LNCaP clone FGC (cell line): ENCODE measurements at regions not wholly inside any gene's neighbourhood (a gene's known extent, or its start where the extent isn't known, plus 50 kb on each side); places are given as distances from the start of the nearest gene placed in this dataset.

Source experiments
- DNase-seq: peaks from one replicate; pipeline ENCODE4 v3.0.0-alpha.2; 2011; ENCODE audit warnings: low read depth
- H3K4me3 ChIP-seq: 2 replicates; pipeline ENCODE4 v1.5.1; 2011; ENCODE audit warnings: mild to moderate bottlenecking, low read depth, low read length, control low read depth
- TF ChIP-seq, protein P1 (sequence below): IDR thresholded peaks from 2 replicates; pipeline ENCODE4 v1.5.1; 2012; ENCODE audit warnings: mild to moderate bottlenecking; ENCODE audit not compliant: control insufficient read depth, insufficient read depth; ENCODE audit errors: extremely low read depth

DNA sequence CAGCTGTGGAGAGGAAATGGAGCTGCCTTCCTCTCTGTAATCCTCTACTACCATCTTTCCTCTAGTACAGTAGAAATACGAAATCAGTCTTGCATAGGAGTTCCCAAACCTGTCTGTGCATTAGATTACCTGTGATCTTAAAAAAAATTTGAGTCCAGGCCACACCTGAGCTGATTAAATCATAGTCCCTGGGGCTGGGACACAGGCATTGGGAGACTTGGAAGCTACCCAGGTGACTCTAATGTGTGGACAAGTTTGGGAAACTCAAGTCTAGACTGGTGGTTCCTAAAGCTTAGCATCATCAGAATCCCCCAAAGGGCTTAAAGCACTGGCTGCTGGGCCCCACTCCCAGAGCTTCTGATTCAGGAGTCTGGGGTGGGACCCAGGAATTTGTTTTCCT lies 152.7 kb upstream of the GLI3 start:
- DNase-seq: no peak
- H3K4me3 ChIP-seq: no peak overlapping the region
- TF ChIP-seq, protein P1, sequence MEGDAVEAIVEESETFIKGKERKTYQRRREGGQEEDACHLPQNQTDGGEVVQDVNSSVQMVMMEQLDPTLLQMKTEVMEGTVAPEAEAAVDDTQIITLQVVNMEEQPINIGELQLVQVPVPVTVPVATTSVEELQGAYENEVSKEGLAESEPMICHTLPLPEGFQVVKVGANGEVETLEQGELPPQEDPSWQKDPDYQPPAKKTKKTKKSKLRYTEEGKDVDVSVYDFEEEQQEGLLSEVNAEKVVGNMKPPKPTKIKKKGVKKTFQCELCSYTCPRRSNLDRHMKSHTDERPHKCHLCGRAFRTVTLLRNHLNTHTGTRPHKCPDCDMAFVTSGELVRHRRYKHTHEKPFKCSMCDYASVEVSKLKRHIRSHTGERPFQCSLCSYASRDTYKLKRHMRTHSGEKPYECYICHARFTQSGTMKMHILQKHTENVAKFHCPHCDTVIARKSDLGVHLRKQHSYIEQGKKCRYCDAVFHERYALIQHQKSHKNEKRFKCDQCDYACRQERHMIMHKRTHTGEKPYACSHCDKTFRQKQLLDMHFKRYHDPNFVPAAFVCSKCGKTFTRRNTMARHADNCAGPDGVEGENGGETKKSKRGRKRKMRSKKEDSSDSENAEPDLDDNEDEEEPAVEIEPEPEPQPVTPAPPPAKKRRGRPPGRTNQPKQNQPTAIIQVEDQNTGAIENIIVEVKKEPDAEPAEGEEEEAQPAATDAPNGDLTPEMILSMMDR: no peak

DNA sequence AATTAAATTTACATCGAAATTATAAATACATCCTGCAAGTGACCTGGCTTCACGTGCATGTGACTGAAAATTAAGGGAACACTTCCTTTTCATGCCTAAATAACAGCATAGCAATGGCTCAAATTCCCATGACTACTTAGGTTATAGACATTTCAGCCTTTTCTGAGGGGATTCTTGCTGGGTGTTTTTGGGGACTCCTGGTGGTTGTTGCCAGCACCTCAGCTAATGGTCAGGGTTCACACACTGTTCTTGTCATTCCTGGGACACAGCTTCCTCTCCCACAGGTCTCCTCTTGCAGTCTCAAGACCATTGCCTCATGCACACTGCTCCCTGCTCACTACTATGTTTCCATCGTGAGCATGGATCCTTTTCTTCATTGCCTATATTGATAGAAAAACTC lies 148.9 kb upstream of the GLI3 start:
- TF ChIP-seq, protein P1: no peak
- H3K4me3 ChIP-seq: no peak overlapping the region
- DNase-seq: no peak

DNA sequence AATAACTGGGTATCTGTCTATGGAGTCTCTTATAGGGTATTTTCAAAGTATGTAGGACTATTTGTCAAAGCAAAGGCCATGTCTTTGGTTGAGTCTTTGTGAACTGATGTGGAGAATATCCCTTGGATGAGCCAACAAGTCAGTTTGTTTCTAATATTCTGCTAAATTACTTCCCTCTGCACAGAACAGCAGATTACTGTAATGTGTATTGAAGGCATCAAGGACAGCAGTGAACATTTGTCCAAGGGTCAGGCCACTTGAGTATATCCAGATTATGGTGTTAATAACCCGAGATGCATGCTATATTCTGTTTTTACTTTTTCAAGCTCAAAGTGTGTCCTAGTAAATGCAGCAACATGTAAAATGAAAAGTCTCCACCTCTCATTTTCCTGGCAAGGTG lies 144.2 kb upstream of the GLI3 start:
- DNase-seq: no peak
- TF ChIP-seq, protein P1: no peak
- H3K4me3 ChIP-seq: no peak overlapping the region

DNA sequence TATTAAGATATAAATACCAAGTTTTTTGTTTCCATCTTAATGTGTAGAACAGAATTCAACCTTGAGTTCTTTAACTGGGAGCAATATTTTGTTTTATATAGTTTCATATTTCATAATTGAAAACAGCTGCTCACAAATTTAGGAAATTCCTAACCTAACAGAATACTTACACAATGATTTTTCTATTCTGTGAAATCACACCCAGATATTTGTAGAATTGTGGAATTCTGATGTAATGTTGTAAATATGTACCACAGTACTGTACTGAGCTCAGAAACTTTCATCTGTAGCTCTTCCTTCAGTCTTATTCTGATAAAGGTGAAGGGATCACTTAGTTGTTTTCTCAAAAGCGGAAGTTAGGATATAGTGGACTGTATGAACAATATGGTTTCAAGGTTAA lies 143.4 kb upstream of the GLI3 start:
- no peak overlapping the region for H3K4me3 ChIP-seq
- DNase-seq: no peak
- TF ChIP-seq, protein P1: no peak

DNA sequence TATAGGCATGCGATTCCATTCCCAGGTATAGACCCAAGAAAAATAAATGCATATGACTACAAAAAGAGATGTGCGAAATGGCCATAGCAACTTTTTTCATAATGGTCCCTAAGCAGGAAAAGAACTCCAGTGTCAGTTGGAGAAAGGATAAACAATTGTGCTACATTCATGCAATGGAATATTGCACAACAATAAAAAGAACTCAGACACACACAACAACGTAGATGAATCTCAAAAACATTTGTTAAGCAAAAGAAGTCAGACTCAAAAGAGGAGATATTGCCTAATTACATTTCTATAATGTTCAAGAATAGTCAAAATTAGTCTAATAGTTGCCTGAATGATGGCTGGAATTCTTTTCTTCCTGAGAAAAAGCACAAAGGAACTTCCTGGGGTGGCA lies 141.1 kb upstream of the GLI3 start:
- no peak for DNase-seq
- TF ChIP-seq, protein P1: no peak
- H3K4me3 ChIP-seq: no peak overlapping the region

DNA sequence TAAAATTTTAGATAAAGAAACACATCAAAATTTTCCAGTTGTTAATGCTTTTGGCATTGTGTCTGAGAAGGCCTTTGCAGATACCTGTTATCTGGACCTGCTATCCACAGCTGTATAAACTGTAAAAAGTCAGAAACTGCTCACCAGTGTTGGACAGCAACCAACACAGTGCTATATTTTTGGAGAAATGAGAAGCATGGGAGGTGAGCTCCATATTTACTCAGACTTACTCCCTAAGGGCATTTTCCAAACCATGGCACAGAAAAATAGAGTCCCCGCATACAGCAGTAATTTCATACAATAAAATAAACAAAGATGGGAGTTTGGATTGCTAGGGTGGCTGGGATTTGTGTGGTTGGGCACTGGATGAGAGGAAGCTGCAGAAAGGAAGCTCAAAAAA lies 136.3 kb upstream of the GLI3 start:
- no peak for DNase-seq
- TF ChIP-seq, protein P1: no peak
- H3K4me3 ChIP-seq: no peak overlapping the region

DNA sequence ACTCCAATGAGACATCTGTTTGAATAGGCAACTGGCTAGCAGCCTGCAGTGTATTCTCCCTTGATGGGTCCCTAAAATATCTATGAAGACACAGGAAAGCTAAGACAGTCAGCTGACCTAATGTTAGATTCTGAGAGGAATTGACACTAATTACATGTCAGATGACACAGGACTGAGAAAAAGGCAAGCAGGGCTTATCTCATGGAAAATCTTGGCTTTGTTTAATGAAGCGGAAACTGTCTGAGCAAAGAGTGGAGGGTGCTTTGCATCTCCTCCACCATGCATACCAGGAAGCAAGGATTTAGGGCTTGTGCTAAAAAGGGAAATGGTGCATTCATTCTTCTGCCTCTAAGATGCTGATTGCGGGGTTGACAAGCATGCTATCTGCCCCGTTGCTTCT lies 135.5 kb upstream of the GLI3 start:
- TF ChIP-seq, protein P1: no peak
- H3K4me3 ChIP-seq: no peak overlapping the region
- DNase-seq: no peak
